ENCODE measurements at regions not wholly inside any gene's neighbourhood (a gene's known extent, or its start where the extent isn't known, plus 50 kb on each side); places are given as distances from the start of the nearest gene placed in this dataset.
A peak's percentile ranks its signal among the peaks of the same experiment; 100 is the strongest.

DNA sequence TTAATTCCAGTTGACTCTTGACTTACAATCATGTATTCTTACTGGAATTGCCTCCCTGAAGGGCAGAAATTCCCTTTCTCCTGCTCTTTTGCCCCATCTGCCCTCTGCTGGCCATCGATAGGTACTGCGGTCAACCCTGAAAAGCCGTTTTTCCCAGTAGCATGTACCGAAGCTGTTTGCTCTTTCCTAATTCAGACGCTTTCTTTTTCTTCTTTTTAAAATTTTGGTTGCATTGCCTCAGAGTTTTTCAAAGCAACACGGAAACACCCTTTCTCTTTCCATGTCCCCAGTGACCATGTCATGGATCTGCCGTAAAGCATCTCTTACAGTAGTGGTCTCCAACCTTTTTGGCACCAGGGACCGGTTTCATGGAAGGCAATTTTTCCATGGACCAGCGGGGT is 164.2 kb upstream of the C1orf21 start:
- TF ChIP-seq, protein P1, sequence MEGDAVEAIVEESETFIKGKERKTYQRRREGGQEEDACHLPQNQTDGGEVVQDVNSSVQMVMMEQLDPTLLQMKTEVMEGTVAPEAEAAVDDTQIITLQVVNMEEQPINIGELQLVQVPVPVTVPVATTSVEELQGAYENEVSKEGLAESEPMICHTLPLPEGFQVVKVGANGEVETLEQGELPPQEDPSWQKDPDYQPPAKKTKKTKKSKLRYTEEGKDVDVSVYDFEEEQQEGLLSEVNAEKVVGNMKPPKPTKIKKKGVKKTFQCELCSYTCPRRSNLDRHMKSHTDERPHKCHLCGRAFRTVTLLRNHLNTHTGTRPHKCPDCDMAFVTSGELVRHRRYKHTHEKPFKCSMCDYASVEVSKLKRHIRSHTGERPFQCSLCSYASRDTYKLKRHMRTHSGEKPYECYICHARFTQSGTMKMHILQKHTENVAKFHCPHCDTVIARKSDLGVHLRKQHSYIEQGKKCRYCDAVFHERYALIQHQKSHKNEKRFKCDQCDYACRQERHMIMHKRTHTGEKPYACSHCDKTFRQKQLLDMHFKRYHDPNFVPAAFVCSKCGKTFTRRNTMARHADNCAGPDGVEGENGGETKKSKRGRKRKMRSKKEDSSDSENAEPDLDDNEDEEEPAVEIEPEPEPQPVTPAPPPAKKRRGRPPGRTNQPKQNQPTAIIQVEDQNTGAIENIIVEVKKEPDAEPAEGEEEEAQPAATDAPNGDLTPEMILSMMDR (IDR thresholded peaks at IDR 0.05): peak; percentile 82 to 93 (median 85)
- TF ChIP-seq POLR2AphosphoS5 (IDR thresholded peaks at IDR 0.05; ENCODE audit: insufficient read depth in 1 of 2, low read depth in 1 of 2) (no peak), POLR2A (IDR thresholded peaks at IDR 0.05) (no peak)

All from vagina (tissue), 2 donors.